A549 (cell line): ENCODE measurements at regions not wholly inside any gene's neighbourhood (a gene's known extent, or its start where the extent isn't known, plus 50 kb on each side); places are given as distances from the start of the nearest gene placed in this dataset.

Experiments
- CBX8 ChIP-seq: fragments of 200-600 bp; sonication (generic); IDR thresholded peaks from 2 replicates; pipeline ENCODE4 v1.6.1; 2016
- CEBPB ChIP-seq, 2 experiments: fragments of >200 bp in 1 of 2; sonication (Bioruptor Twin) in 1 of 2; formaldehyde crosslinking in 1 of 2; IDR thresholded peaks; 2 replicates each; pipeline ENCODE4 v1.6.1; 2012 to 2016
- CTCF ChIP-seq: fragments of >200 bp; sonication (Bioruptor Twin); formaldehyde crosslinking; IDR thresholded peaks from 3 replicates; pipeline ENCODE4 v1.5.1; 2016
- FOSL2 ChIP-seq, 2 experiments: fragments of 450-650 bp in 1 of 2; fragments of >200 bp in 1 of 2; sonication (Bioruptor Twin) in 1 of 2; formaldehyde crosslinking; IDR thresholded peaks; 2 replicates each; pipeline versions ENCODE4 v1.5.0 to v1.6.1; 2016 to 2020; ENCODE audit warnings: mild to moderate bottlenecking in 1 of 2, moderate library complexity in 1 of 2
- MAX ChIP-seq: IDR thresholded peaks from 2 replicates; pipeline ENCODE4 v1.6.1; 2012
- NR3C1 ChIP-seq: fragments of >200 bp; sonication (Bioruptor Twin); formaldehyde crosslinking; IDR thresholded peaks from 3 replicates; pipeline ENCODE4 v1.6.1; 2017
- POLR2A ChIP-seq: IDR thresholded peaks from 2 replicates; pipeline ENCODE4 v1.6.1; 2012; ENCODE audit warnings: mild to moderate bottlenecking, low read length
- RCOR1 ChIP-seq: fragments of 150-350 bp; IDR thresholded peaks from 2 replicates; pipeline ENCODE4 v1.6.1; 2014; ENCODE audit warnings: antibody characterized with exemption, low read length, low read depth
- REST ChIP-seq: fragments of 200-600 bp; sonication (generic); IDR thresholded peaks from 2 replicates; pipeline ENCODE4 v1.6.1; 2016; ENCODE audit warnings: antibody characterized with exemption, mild to moderate bottlenecking, moderate library complexity
- RFX5 ChIP-seq: fragments of 450-650 bp; IDR thresholded peaks from 2 replicates; pipeline ENCODE4 v1.7.1; 2014; ENCODE audit warnings: antibody characterized with exemption, mild to moderate bottlenecking, moderate library complexity
- SMC3 ChIP-seq: fragments of >200 bp; sonication (Bioruptor Twin); formaldehyde crosslinking; IDR thresholded peaks from 3 replicates; pipeline ENCODE4 v1.6.1; 2018; ENCODE audit warnings: inconsistent platforms
- USF2 ChIP-seq: fragments of 450-650 bp; IDR thresholded peaks from 2 replicates; pipeline ENCODE4 v1.6.1; 2014; ENCODE audit warnings: antibody characterized with exemption

GRCh38 chr2:145159676-145160075, 639.8 kb upstream of the ZEB2 start:
- TF ChIP-seq CTCF (no peak), REST (no peak), RCOR1 (no peak), FOSL2 (IDR thresholded peaks at IDR 0.05) (no peak), FOSL2 (CRISPR knock-in tag; IDR thresholded peaks at IDR 0.05) (no peak), SMC3 (no peak), POLR2A (no peak), CBX8 (no peak), NR3C1 (no peak), RFX5 (no peak), USF2 (no peak), CEBPB (IDR thresholded peaks at IDR 0.05) (no peak), MAX (no peak)
